GM21515 (cell line): ENCODE measurements at regions not wholly inside any gene's neighbourhood (a gene's known extent, or its start where the extent isn't known, plus 50 kb on each side); places are given as distances from the start of the nearest gene placed in this dataset.
"Not testable (repeated sequence)": the region's sequence is repeated elsewhere in the genome, so short reads cannot be mapped to it uniquely, and the experiment has no call there.

Experiments used
- ATAC-seq: cut with Tn5 transposase; IDR thresholded peaks from one replicate; pipeline ENCODE4 v1.9.1; 2021; ENCODE audit not compliant: unreplicated experiment

- ATAC-seq = no peak
Measured at GRCh38 chr3:21256932-21257331, 494.1 kb downstream of the ZNF385D start.

- no peak for ATAC-seq
Measured at GRCh38 chr3:21238661-21239060, 512.3 kb downstream of the ZNF385D start.

- ATAC-seq = no peak
Measured at GRCh38 chr3:21237638-21238037, 513.4 kb downstream of the ZNF385D start.

- ATAC-seq = no peak
Measured at GRCh38 chr3:21235491-21235890, 515.5 kb downstream of the ZNF385D start.

GRCh38 chr3:21234933-21235332, 516.1 kb downstream of the ZNF385D start:
- no peak for ATAC-seq

GRCh38 chr3:21229426-21230135, 521.4 kb downstream of the ZNF385D start:
- no peak for ATAC-seq

- ATAC-seq = no peak
Measured at GRCh38 chr3:21226086-21226485, 524.9 kb downstream of the ZNF385D start.

- no peak for ATAC-seq
Measured at GRCh38 chr3:21220944-21221343, 530.1 kb downstream of the ZNF385D start.

- no peak for ATAC-seq
Measured at GRCh38 chr3:21216598-21216997, 534.4 kb downstream of the ZNF385D start.

GRCh38 chr3:21204122-21204521, 546.9 kb downstream of the ZNF385D start:
- ATAC-seq = not testable (repeated sequence)

- ATAC-seq = no peak
Measured at GRCh38 chr3:21195203-21195602, 555.8 kb downstream of the ZNF385D start.

- ATAC-seq = not testable (repeated sequence)
Measured at GRCh38 chr3:21194036-21194435, 557.0 kb downstream of the ZNF385D start.

- ATAC-seq = no peak
Measured at GRCh38 chr3:21188459-21188858, 562.6 kb downstream of the ZNF385D start.

GRCh38 chr3:21185816-21186314, 565.1 kb downstream of the ZNF385D start:
- no peak for ATAC-seq

- no peak for ATAC-seq
Measured at GRCh38 chr3:21174461-21174860, 576.5 kb downstream of the ZNF385D start.

GRCh38 chr3:21170964-21171363, 580.0 kb downstream of the ZNF385D start:
- no peak for ATAC-seq

GRCh38 chr3:21169948-21170347, 581.1 kb downstream of the ZNF385D start:
- no peak for ATAC-seq

- ATAC-seq = no peak
Measured at GRCh38 chr3:21168471-21168870, 582.5 kb downstream of the ZNF385D start.

- ATAC-seq = no peak
Measured at GRCh38 chr3:21163956-21164355, 587.1 kb downstream of the ZNF385D start.

GRCh38 chr3:21159543-21159906, 591.5 kb downstream of the ZNF385D start:
- no peak for ATAC-seq

- ATAC-seq = no peak
Measured at GRCh38 chr3:21158861-21159542, 592.0 kb downstream of the ZNF385D start.

GRCh38 chr3:21154911-21155310, 596.1 kb downstream of the ZNF385D start:
- no peak for ATAC-seq
